ENCODE measurements at regions not wholly inside any gene's neighbourhood (a gene's known extent, or its start where the extent isn't known, plus 50 kb on each side); places are given as distances from the start of the nearest gene placed in this dataset.

DNA sequence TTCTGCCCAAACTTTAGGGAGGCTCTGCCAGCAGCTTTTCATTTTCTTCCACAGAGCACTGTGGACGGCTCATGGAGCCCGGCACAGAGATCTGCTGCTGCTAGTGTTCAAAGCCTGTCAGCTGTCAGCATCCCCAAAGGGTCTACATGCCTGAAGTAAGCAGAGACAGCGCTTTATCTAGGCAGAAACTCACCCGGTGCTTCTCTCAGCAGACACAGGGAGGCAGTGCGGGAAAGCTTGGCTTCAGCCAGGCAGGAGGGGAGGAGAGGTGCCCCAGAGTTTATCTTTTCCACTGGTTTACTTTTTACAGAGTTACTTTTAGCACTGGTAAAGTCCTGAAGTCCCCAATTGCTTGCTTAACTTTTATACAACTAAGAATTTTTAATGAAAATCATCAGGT, 339.3 kb downstream of the NKX6-1 start:
- Histone ChIP-seq H3K4me3 (ENCODE audit: low read length) (no peak overlapping the region), H3K36me3 (ENCODE audit: insufficient read depth, low read length) (no peaks in the 10 kb centered on the region), H3K9me3 (ENCODE audit: control insufficient read depth in 1 of 2, insufficient read depth in 1 of 2, low read length in 2 of 2) (no peaks in the 10 kb centered on the region), H3K27ac (ENCODE audit: low read depth in 1 of 2, low read length in 2 of 2) (no peak overlapping the region), H3K4me1 (ENCODE audit: insufficient read depth, low read length) (no peaks in the 10 kb centered on the region), H3K27me3 (ENCODE audit: control insufficient read depth in 1 of 2, insufficient read depth in 2 of 2, low read length in 2 of 2) (no peaks in the 10 kb centered on the region)
- ATAC-seq (ENCODE audit: poor library complexity) = no peak
- no peak for DNase-seq
- Mint-ChIP-seq H3K9me3 (no peaks in the 10 kb centered on the region), H3K36me3 (ENCODE audit: low read depth) (no peaks in the 10 kb centered on the region), H3K27ac (no peak overlapping the region), H3K4me1 (ENCODE audit: low read depth) (no peaks in the 10 kb centered on the region), H3K4me3 (no peak overlapping the region), H3K27me3 (peaks cover 5% of the 10 kb centered on the region)
- TF ChIP-seq, protein P1, sequence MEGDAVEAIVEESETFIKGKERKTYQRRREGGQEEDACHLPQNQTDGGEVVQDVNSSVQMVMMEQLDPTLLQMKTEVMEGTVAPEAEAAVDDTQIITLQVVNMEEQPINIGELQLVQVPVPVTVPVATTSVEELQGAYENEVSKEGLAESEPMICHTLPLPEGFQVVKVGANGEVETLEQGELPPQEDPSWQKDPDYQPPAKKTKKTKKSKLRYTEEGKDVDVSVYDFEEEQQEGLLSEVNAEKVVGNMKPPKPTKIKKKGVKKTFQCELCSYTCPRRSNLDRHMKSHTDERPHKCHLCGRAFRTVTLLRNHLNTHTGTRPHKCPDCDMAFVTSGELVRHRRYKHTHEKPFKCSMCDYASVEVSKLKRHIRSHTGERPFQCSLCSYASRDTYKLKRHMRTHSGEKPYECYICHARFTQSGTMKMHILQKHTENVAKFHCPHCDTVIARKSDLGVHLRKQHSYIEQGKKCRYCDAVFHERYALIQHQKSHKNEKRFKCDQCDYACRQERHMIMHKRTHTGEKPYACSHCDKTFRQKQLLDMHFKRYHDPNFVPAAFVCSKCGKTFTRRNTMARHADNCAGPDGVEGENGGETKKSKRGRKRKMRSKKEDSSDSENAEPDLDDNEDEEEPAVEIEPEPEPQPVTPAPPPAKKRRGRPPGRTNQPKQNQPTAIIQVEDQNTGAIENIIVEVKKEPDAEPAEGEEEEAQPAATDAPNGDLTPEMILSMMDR (IDR thresholded peaks at IDR 0.05) = no peak
- intact Hi-C loops (cut with DNase I, micrococcal nuclease) = no loop called here
- ChIA-PET CTCF (no interaction called here), POLR2A (no interaction called here)

DNA sequence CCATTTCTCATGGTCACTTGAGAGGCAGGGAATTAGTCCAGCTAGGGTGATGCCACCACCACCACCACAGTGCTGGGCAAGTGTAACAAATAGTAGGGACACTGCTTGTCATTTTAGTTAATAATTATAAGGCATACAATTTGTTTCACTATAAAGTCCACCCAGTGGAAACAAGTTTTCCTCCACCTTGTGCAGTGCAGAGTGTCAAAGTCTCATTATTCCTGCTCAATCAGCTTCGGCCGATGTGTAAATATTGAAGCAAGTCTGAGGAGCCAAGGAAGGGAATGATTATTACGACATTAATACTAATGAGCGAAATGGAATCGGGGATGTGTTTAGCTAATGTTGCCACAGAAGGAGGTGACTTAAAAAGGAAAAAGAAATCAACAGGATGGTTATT, 340.4 kb downstream of the NKX6-1 start:
- H3K36me3 ChIP-seq (ENCODE audit: insufficient read depth, low read length) = no peaks in the 10 kb centered on the region
- no peak for ATAC-seq (ENCODE audit: poor library complexity)
- intact Hi-C loops (cut with DNase I, micrococcal nuclease) = no loop called here
- POLR2A ChIA-PET = no interaction called here
- H3K9me3 Mint-ChIP-seq = no peaks in the 10 kb centered on the region
- H3K27ac Mint-ChIP-seq = no peak overlapping the region
- no peak overlapping the region for H3K27ac ChIP-seq (ENCODE audit: low read depth in 1 of 2, low read length in 2 of 2)
- H3K4me1 ChIP-seq (ENCODE audit: insufficient read depth, low read length) = no peaks in the 10 kb centered on the region
- CTCF ChIA-PET = no interaction called here
- no peaks in the 10 kb centered on the region for H3K36me3 Mint-ChIP-seq (ENCODE audit: low read depth)
- H3K27me3 Mint-ChIP-seq = peaks cover 5% of the 10 kb centered on the region
- no peak for DNase-seq
- H3K27me3 ChIP-seq (ENCODE audit: control insufficient read depth in 1 of 2, insufficient read depth in 2 of 2, low read length in 2 of 2) = no peaks in the 10 kb centered on the region
- no peak overlapping the region for H3K4me3 ChIP-seq (ENCODE audit: low read length)
- no peaks in the 10 kb centered on the region for H3K9me3 ChIP-seq (ENCODE audit: control insufficient read depth in 1 of 2, insufficient read depth in 1 of 2, low read length in 2 of 2)
- H3K4me3 Mint-ChIP-seq = no peak overlapping the region
- no peaks in the 10 kb centered on the region for H3K4me1 Mint-ChIP-seq (ENCODE audit: low read depth)
- TF ChIP-seq, protein P1 (IDR thresholded peaks at IDR 0.05) = no peak

DNA sequence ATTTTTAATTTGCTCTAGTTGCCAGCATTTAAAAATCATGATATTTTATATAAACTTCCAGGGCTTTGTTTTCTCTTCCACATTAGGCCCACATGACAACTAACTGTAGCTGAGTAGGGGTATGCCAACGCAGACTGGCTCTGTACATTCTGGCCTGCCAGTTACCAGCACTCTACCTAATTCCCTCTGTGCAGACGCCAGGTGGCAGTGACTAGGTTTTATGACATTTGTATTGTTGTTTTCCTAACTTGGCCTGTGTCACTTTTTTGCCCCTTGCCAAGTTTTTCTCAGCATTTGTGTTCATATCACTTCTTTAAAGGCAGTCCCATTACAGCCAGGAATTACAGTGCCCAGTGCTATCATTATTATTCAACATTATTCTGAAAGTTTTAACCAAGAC, 347.5 kb downstream of the NKX6-1 start:
- H3K9me3 ChIP-seq (ENCODE audit: control insufficient read depth in 1 of 2, insufficient read depth in 1 of 2, low read length in 2 of 2) = peaks cover 0 to 3% of the 10 kb centered on the region in 2 experiments
- no peak for DNase-seq
- ChIA-PET CTCF (no interaction called here), POLR2A (no interaction called here)
- H3K27ac ChIP-seq (ENCODE audit: low read depth in 1 of 2, low read length in 2 of 2) = no peak overlapping the region
- ATAC-seq (ENCODE audit: poor library complexity) = no peak
- intact Hi-C loops (cut with DNase I, micrococcal nuclease) = no loop called here
- no peaks in the 10 kb centered on the region for H3K4me1 ChIP-seq (ENCODE audit: insufficient read depth, low read length)
- Mint-ChIP-seq H3K27me3 (no peaks in the 10 kb centered on the region), H3K36me3 (ENCODE audit: low read depth) (no peaks in the 10 kb centered on the region), H3K9me3 (no peaks in the 10 kb centered on the region), H3K27ac (no peak overlapping the region), H3K4me1 (ENCODE audit: low read depth) (peaks cover 3% of the 10 kb centered on the region), H3K4me3 (no peak overlapping the region)
- no peak overlapping the region for H3K4me3 ChIP-seq (ENCODE audit: low read length)
- no peaks in the 10 kb centered on the region for H3K27me3 ChIP-seq (ENCODE audit: control insufficient read depth in 1 of 2, insufficient read depth in 2 of 2, low read length in 2 of 2)
- TF ChIP-seq, protein P1 (IDR thresholded peaks at IDR 0.05) = no peak
- no peaks in the 10 kb centered on the region for H3K36me3 ChIP-seq (ENCODE audit: insufficient read depth, low read length)
